HepG2 (cell line): ENCODE measurements at regions not wholly inside any gene's neighbourhood (a gene's known extent, or its start where the extent isn't known, plus 50 kb on each side); places are given as distances from the start of the nearest gene placed in this dataset.

ENCODE experiments used
- ATAC-seq: fragments of 200-7000 bp; cut with Tn5 transposase; 3 replicates; pipeline ENCODE4 v1.9.1; 2020; ENCODE audit warnings: mild to moderate bottlenecking, moderate library complexity
- BruUV-seq: library from RNA; stranded (reverse); fragments of 400-500 nt; replicated peaks from 2 replicates; lab custom pipeline; 2021; lab: Mats Ljungman, UMichigan
- CTCF ChIA-PET: fragments of 300-600 bp; formaldehyde crosslinking; extraction: SDS; loops from one replicate; lab custom pipeline; 2021; ENCODE audit warnings: low total read pairs, inconsistent platforms, low intra/inter-chr PET ratio; lab: Yijun Ruan, JAX
- POLR2A ChIA-PET: fragments of 350-600 bp; sonication (Branson Sonifier 250); formaldehyde crosslinking; loops from one replicate; lab custom pipeline; 2020; ENCODE audit warnings: antibody characterized with exemption, inconsistent platforms; lab: Yijun Ruan, JAX
- DNase-seq: peaks from one replicate; pipeline ENCODE4 v3.0.0-alpha.2; 2015; ENCODE audit warnings: low spot score
- FAIRE-seq: peaks from 3 replicates; lab custom pipeline; 2011; peaks lifted over from hg19 to GRCh38; lab: Jason Lieb, UNC
- H2AFZ ChIP-seq: one replicate; pipeline ENCODE4 v1.6.1; 2011; ENCODE audit warnings: low read length, inconsistent platforms
- H3K27ac ChIP-seq: fragments of 300-600 bp; 3 replicates; pipeline ENCODE4 v1.8.0; 2011; ENCODE audit warnings: mixed run types, mild to moderate bottlenecking, mixed read lengths, low read length, inconsistent platforms; ENCODE audit not compliant: insufficient read depth; ENCODE audit errors: extremely low read length
- H3K27me3 ChIP-seq, 2 experiments: fragments of 200-600 bp in 1 of 2; 2 replicates in 1 of 2; 3 replicates in 1 of 2; pipeline versions ENCODE4 v1.6.0 to v1.8.0; 2011; ENCODE audit warnings: low read length in 2 of 2, mild to moderate bottlenecking in 2 of 2, moderate library complexity in 2 of 2, inconsistent platforms in 1 of 2; ENCODE audit not compliant: insufficient read depth in 2 of 2, control insufficient read depth in 1 of 2
- H3K36me3 ChIP-seq, 2 experiments: fragments of 200-600 bp in 1 of 2; replicated peaks in 1 of 2; 2 replicates in 1 of 2; 3 replicates in 1 of 2; pipeline versions ENCODE4 v1.5.1 to v1.8.0; 2011; ENCODE audit warnings: low read length in 2 of 2, inconsistent platforms in 1 of 2; ENCODE audit not compliant: insufficient read depth in 2 of 2, control insufficient read depth in 1 of 2
- H3K4me1 ChIP-seq: 2 replicates; pipeline ENCODE4 v1.5.1; 2012; ENCODE audit warnings: low read length, inconsistent platforms; ENCODE audit not compliant: insufficient read depth
- H3K4me2 ChIP-seq: 2 replicates; pipeline ENCODE4 v1.6.0; 2011; ENCODE audit warnings: low read depth, low read length, inconsistent platforms
- H3K4me3 ChIP-seq, 3 experiments: fragments of 200-600 bp in 1 of 3; sonication (generic), shearing (Covaris generic) in 1 of 3; replicated peaks in 1 of 3; 2 replicates each; pipeline ENCODE4 v1.5.1; 2011 to 2016; ENCODE audit warnings: low read length in 3 of 3, inconsistent platforms in 2 of 3, low read depth in 2 of 3, mild to moderate bottlenecking in 2 of 3, control low read depth in 1 of 3, mixed read lengths in 1 of 3; ENCODE audit not compliant: insufficient read depth in 1 of 3
- H3K79me2 ChIP-seq: one replicate; pipeline ENCODE4 v1.6.1; 2011; ENCODE audit warnings: low read length, inconsistent platforms; ENCODE audit not compliant: insufficient read depth
- H3K9ac ChIP-seq: 2 replicates; pipeline ENCODE4 v1.6.0; 2011; ENCODE audit warnings: mild to moderate bottlenecking, low read depth, low read length, inconsistent platforms; ENCODE audit not compliant: insufficient read depth
- H3K9me3 ChIP-seq: 2 replicates; pipeline ENCODE4 v1.5.1; 2012; ENCODE audit warnings: mild to moderate bottlenecking, low read length
- H4K20me1 ChIP-seq: 2 replicates; pipeline ENCODE4 v1.6.0; 2011; ENCODE audit warnings: inconsistent platforms, mild to moderate bottlenecking, low read length, moderate library complexity; ENCODE audit not compliant: insufficient read depth
- CBX2 ChIP-seq, 2 experiments: fragments of 200-600 bp in 1 of 2; sonication (generic); formaldehyde crosslinking in 1 of 2; IDR thresholded peaks; 2 replicates each; pipeline versions ENCODE4 v1.7.0 to v1.8.1; 2018 to 2022; ENCODE audit warnings: low read depth in 2 of 2, low read length in 1 of 2, mild to moderate bottlenecking in 1 of 2, missing genetic modification reagents in 1 of 2
- EP300 ChIP-seq, 3 experiments: sonication (generic) in 1 of 3; formaldehyde crosslinking in 1 of 3; IDR thresholded peaks; 2 replicates each; pipeline versions ENCODE4 v1.5.1 to v1.6.1; 2011 to 2020; ENCODE audit warnings: low read depth in 2 of 3, low read length in 2 of 3, borderline replicate concordance in 1 of 3, improper control_type of control experiment in 1 of 3, mild to moderate bottlenecking in 1 of 3, missing genetic modification reagents in 1 of 3, moderate library complexity in 1 of 3
- ETV5 ChIP-seq: IDR thresholded peaks from 2 replicates; pipeline ENCODE4 v1.6.1; 2018; ENCODE audit warnings: missing biosample characterization, missing genetic modification reagents, inconsistent platforms, borderline replicate concordance
- MTF1 ChIP-seq: sonication (generic); formaldehyde crosslinking; IDR thresholded peaks from 2 replicates; pipeline ENCODE4 v1.5.0; 2020; ENCODE audit warnings: missing genetic modification reagents
- MZF1 ChIP-seq: sonication (generic); formaldehyde crosslinking; IDR thresholded peaks from 2 replicates; pipeline ENCODE4 v1.8.1; 2023; ENCODE audit warnings: mild to moderate bottlenecking, missing genetic modification reagents, borderline replicate concordance
- NR1H2 ChIP-seq: sonication (generic); formaldehyde crosslinking; IDR thresholded peaks from 2 replicates; pipeline ENCODE4 v1.8.1; 2022; ENCODE audit warnings: low read depth, missing genetic modification reagents, borderline replicate concordance
- PREB ChIP-seq: sonication (generic); formaldehyde crosslinking; IDR thresholded peaks from 2 replicates; pipeline ENCODE4 v1.4.0; 2020; ENCODE audit warnings: missing genetic modification reagents
- THAP9 ChIP-seq: sonication (generic); formaldehyde crosslinking; IDR thresholded peaks from 2 replicates; pipeline ENCODE4; 2020; ENCODE audit warnings: missing genetic modification reagents, mild to moderate bottlenecking, borderline replicate concordance
- ZFP62 ChIP-seq: sonication (generic); formaldehyde crosslinking; IDR thresholded peaks from 2 replicates; pipeline ENCODE4 v1.4.0; 2020; ENCODE audit warnings: missing genetic modification reagents
- ZNF431 ChIP-seq: sonication (generic); formaldehyde crosslinking; IDR thresholded peaks from 2 replicates; pipeline ENCODE4 v1.9.0; 2022; ENCODE audit warnings: missing genetic modification reagents, low read depth, mild to moderate bottlenecking, borderline replicate concordance
- WGBS: methylation state at CpG from one replicate; pipeline ENCODE4 v1.1.6; 2017; ENCODE audit warnings: low lambda C conversion rate; 5-methylcytosine and 5-hydroxymethylcytosine counted together
- in situ Hi-C: cut with HindIII; loops from 2 replicates; pipeline ENCODE4 v1.10.0; 2017; ENCODE audit warnings: low pct_unique_long_range_greater_than_20kb; ENCODE audit not compliant: extremely low pct_ligation_motif_present
- intact Hi-C: fragments of 100-400 bp; cut with micrococcal nuclease; formaldehyde crosslinking; loops from one replicate; pipeline ENCODE4 v1.10.0; 2022; ENCODE audit not compliant: unreplicated experiment

DNA sequence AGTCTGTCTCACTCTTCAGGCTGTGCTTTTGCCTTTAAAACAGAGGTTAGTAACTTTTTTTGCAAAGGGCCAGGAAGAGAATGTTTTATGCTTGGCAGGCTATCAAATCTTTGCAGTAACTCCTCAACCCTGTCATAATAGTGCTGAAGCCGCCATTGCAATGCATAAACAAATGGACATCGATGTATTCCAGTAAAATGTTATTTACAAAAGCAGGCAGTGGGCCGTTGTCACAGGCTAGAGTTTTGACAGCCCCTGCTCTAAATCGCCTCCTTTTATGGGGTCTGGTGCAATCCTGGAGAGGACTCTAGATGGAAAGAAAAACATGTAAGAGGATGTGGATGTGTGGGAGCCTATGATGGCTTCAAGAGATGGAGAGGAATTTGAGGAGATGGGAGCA is 568.3 kb downstream of the TYW1 start (continued):
- no peak for TF ChIP-seq ETV5 (CRISPR knock-in tag)
- no peak for TF ChIP-seq PREB (CRISPR knock-in tag)
- no peak for TF ChIP-seq MZF1 (CRISPR knock-in tag)
- no peak for TF ChIP-seq ZNF431 (CRISPR knock-in tag)
- no peak for TF ChIP-seq ZFP62 (CRISPR knock-in tag)
- TF ChIP-seq MTF1 (CRISPR knock-in tag) = no peak
- TF ChIP-seq NR1H2 (CRISPR knock-in tag) = no peak
- no peak for TF ChIP-seq THAP9 (CRISPR knock-in tag)

DNA sequence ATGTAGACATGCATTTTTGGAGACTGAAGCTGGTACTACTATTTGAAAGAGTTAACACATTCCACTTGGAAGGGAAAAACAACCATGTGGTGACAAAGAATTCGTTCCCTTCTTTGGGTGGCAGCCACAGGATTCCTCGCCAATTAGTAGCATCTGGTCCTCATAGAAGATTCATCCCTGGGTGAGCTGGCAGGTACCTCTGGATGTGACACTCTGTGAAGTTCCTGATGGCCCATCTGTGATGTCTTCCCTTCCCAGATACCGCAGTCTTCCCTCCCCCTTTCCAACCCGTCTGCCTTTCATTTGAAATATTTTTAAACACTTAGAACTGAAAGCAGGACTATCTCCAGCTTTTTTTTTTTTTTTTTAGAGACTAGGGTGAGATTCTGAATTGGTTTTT is 569.5 kb downstream of the TYW1 start:
- ChIA-PET CTCF (no interaction called here), POLR2A (no interaction called here)
- 0 out of 2 replicates have a peak, but pooled peaks cover under 1% of the 10 kb centered on the region for H3K4me1 ChIP-seq
- H4K20me1 ChIP-seq = no peaks in the 10 kb centered on the region
- no peak overlapping the region for H2AFZ ChIP-seq
- no peak overlapping the region for H3K27ac ChIP-seq
- no TSS peak for BruUV-seq
- H3K27me3 ChIP-seq = no peaks in the 10 kb centered on the region
- H3K36me3 ChIP-seq = no peaks in the 10 kb centered on the region
- no peak overlapping the region for H3K9ac ChIP-seq
- ATAC-seq = no peak
- no peak overlapping the region for H3K4me2 ChIP-seq
- no peak for TF ChIP-seq EP300 (IDR thresholded peaks at IDR 0.05; ENCODE audit: low read depth in 2 of 2, low read length in 2 of 2)
- TF ChIP-seq EP300 (CRISPR knock-in tag; IDR thresholded peaks at IDR 0.05; ENCODE audit: borderline replicate concordance) = no peak
- TF ChIP-seq CBX2 (IDR thresholded peaks at IDR 0.05; ENCODE audit: low read depth, low read length) = no peak
- TF ChIP-seq CBX2 (CRISPR knock-in tag; IDR thresholded peaks at IDR 0.05; ENCODE audit: low read depth) = no peak
- TF ChIP-seq, all 625 proteins: peak for 0
- intact Hi-C loops (no loop called here), in situ Hi-C loops (no loop called here)
- Histone ChIP-seq H3K4me3 (no peak overlapping the region), H3K79me2 (no peaks in the 10 kb centered on the region), H3K9me3 (no peaks in the 10 kb centered on the region)
- DNase-seq (no peak), FAIRE-seq (no peak)
- 26% methylated on average over 4 of the region's 4 CpGs for WGBS
